Cardiac fibroblast (primary cell): ENCODE measurements at regions not wholly inside any gene's neighbourhood (a gene's known extent, or its start where the extent isn't known, plus 50 kb on each side); places are given as distances from the start of the nearest gene placed in this dataset.

Experiments used
- DNase-seq, 2 donors: peaks; one replicate each; pipeline versions ENCODE4 v3.0.0 to v3.0.0-alpha.2; 2010; ENCODE audit warnings: low read depth in 2 of 2
- H3K4me3 ChIP-seq, 2 donors: replicated peaks in 1 of 2; 1 replicate in 1 of 2; 2 replicates in 1 of 2; pipeline ENCODE4 v1.5.1; 2011; ENCODE audit warnings: low read depth in 2 of 2, low read length in 2 of 2, mild to moderate bottlenecking in 2 of 2, moderate library complexity in 1 of 2
- TF ChIP-seq, protein P1 (sequence below): IDR thresholded peaks from one replicate; pipeline ENCODE4 v1.5.1; 2011; ENCODE audit warnings: low read depth, mild to moderate bottlenecking, low read length, inconsistent platforms

DNA sequence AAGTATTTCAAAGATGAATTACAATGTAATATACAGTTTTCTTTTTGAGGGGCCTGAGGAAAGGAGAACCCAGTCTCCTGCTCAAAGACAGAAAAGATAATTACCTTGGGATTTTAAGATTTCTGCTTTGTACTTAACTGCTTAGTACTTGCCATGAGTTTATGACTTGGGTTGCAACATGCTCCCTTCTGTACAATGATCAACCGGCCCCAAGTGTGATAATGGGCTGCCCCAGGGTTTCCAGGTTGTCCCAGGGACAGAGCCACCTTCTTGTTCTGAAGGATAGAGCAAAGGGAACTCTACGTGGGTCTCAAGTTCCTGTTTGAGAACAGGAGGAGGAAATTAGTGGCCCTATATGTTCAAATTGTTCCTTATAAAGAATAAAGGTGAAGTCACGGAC lies 104.8 kb downstream of the ABHD5 start:
- TF ChIP-seq, protein P1, sequence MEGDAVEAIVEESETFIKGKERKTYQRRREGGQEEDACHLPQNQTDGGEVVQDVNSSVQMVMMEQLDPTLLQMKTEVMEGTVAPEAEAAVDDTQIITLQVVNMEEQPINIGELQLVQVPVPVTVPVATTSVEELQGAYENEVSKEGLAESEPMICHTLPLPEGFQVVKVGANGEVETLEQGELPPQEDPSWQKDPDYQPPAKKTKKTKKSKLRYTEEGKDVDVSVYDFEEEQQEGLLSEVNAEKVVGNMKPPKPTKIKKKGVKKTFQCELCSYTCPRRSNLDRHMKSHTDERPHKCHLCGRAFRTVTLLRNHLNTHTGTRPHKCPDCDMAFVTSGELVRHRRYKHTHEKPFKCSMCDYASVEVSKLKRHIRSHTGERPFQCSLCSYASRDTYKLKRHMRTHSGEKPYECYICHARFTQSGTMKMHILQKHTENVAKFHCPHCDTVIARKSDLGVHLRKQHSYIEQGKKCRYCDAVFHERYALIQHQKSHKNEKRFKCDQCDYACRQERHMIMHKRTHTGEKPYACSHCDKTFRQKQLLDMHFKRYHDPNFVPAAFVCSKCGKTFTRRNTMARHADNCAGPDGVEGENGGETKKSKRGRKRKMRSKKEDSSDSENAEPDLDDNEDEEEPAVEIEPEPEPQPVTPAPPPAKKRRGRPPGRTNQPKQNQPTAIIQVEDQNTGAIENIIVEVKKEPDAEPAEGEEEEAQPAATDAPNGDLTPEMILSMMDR: no peak
- no peak for DNase-seq
- no peak overlapping the region for H3K4me3 ChIP-seq

- no peak overlapping the region for H3K4me3 ChIP-seq
- TF ChIP-seq, protein P1: no peak
- DNase-seq: peak in 1 of 2 donors; percentile 33
Observed at GRCh38 chr3:43796041-43796596, 105.4 kb downstream of the ABHD5 start.

DNA sequence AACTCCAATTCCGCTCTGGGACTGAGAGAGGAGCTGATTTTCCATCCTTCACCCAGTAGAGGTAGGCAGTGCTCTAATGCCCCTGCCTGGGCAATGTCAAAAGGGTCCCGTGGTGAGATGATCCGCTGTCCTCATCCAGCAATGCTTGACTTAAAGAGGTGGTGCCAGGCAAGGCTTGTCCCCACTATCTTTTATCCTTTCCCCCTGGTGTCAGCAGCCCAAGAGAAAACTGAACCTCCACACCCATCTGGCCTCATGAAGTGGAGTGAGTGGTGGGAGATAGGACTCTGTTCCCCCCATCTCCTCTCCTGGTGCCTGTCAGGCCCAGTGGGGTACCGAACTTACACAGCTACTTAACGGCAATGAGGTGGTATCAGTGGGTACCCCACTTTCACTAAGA lies 107.1 kb downstream of the ABHD5 start:
- TF ChIP-seq, protein P1: no peak
- no peak for DNase-seq
- H3K4me3 ChIP-seq: no peak overlapping the region

DNA sequence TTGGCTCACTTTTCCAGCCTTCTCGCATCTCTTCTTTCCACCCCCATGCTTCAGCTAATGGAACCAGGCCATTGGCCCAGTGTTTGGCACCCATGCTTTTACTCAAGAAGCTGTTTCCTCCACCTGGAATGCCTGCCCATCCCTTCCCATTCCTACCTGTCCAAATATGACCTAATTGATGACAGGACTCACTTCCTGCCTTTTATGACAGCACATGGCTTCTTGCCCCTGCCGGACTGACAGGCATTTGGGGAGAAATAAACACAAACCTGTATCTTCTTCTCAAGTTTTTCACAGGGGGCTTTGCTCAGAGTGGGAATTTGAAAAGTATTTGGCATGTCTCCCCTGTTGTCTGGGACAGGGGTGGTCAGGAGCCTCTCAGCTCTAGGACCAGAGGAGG lies 120.1 kb downstream of the ABHD5 start:
- TF ChIP-seq, protein P1: no peak
- H3K4me3 ChIP-seq: no peak overlapping the region
- no peak for DNase-seq

GRCh38 chr3:43814461-43814860 lies 123.7 kb downstream of the ABHD5 start:
- H3K4me3 ChIP-seq: no peak overlapping the region
- DNase-seq: no peak
- TF ChIP-seq, protein P1: no peak

- no peak for DNase-seq
- no peak overlapping the region for H3K4me3 ChIP-seq
- TF ChIP-seq, protein P1: no peak
Observed at GRCh38 chr3:43816372-43816771, 125.6 kb downstream of the ABHD5 start.

DNA sequence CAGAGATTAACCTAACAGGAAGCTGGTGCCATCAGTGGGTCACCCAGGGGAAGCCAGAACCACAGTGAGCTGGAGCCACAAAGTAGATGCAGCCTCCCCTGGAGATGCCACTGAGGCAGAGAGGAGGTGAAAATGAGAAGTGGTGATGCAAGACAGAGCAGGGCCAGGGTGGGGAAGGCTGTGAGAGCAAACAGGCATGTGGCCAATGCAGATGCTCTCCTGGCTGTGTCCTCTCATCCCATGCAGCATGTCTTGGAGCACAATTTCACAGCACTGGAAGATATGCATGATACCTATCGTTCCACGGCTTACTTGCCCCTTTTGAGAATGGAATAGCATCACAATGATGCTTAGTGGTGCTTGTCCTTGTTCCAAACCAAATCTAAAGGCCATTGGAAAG lies 126.3 kb downstream of the ABHD5 start:
- H3K4me3 ChIP-seq: no peak overlapping the region
- no peak for DNase-seq
- TF ChIP-seq, protein P1: no peak
